Neuronal stem cell (in vitro differentiated cells): ENCODE measurements at regions not wholly inside any gene's neighbourhood (a gene's known extent, or its start where the extent isn't known, plus 50 kb on each side); places are given as distances from the start of the nearest gene placed in this dataset.

Experiments used
- DNase-seq: peaks from one replicate; pipeline ENCODE4 v3.0.0-alpha.2; 2013; ENCODE audit warnings: low spot score
- H2AFZ ChIP-seq: one replicate; pipeline ENCODE4 v1.6.1; 2013; ENCODE audit warnings: mild to moderate bottlenecking, low read length, inconsistent platforms
- H2AK5ac ChIP-seq: 2 replicates; pipeline ENCODE4 v1.6.1; 2013; ENCODE audit warnings: low read depth, mild to moderate bottlenecking, inconsistent platforms, low read length, moderate library complexity, mixed read lengths
- H2BK120ac ChIP-seq: 2 replicates; pipeline ENCODE4 v1.6.1; 2013; ENCODE audit warnings: low read depth, mild to moderate bottlenecking, inconsistent platforms, low read length, moderate library complexity, mixed read lengths
- H2BK12ac ChIP-seq: one replicate; pipeline ENCODE4 v1.6.1; 2013; ENCODE audit warnings: low read length, inconsistent platforms
- H2BK15ac ChIP-seq: 2 replicates; pipeline ENCODE4 v1.6.1; 2013; ENCODE audit warnings: mild to moderate bottlenecking, low read length, inconsistent platforms, mixed read lengths
- H2BK5ac ChIP-seq: one replicate; pipeline ENCODE4 v1.6.1; 2013; ENCODE audit warnings: inconsistent platforms, mild to moderate bottlenecking, low read length, moderate library complexity
- H3K14ac ChIP-seq: one replicate; pipeline ENCODE4 v1.6.1; 2013; ENCODE audit warnings: low read length, inconsistent platforms
- H3K18ac ChIP-seq: 2 replicates; pipeline ENCODE4 v1.6.1; 2013; ENCODE audit warnings: low read length, inconsistent platforms
- H3K23ac ChIP-seq: 2 replicates; pipeline ENCODE4 v1.6.1; 2013; ENCODE audit warnings: low read depth, mild to moderate bottlenecking, mixed read lengths, low read length, inconsistent platforms; ENCODE audit not compliant: poor library complexity
- H3K27ac ChIP-seq: replicated peaks from 3 replicates; pipeline ENCODE4 v1.5.1; 2013; ENCODE audit warnings: low read length, inconsistent platforms
- H3K27me3 ChIP-seq, 3 experiments: 2 replicates each; pipeline ENCODE4 v1.6.1; 2013; ENCODE audit warnings: low read length in 3 of 3, mild to moderate bottlenecking in 2 of 3, inconsistent platforms in 1 of 3, low read depth in 1 of 3, mixed read lengths in 1 of 3, moderate library complexity in 1 of 3; ENCODE audit not compliant: control insufficient read depth in 3 of 3, insufficient read depth in 3 of 3
- H3K36me3 ChIP-seq, 2 donors: replicated peaks in 1 of 2; 2 replicates each; pipeline ENCODE4 v1.6.1; 2013; ENCODE audit warnings: low read length in 2 of 2; ENCODE audit not compliant: control insufficient read depth in 2 of 2, insufficient read depth in 2 of 2
- H3K4ac ChIP-seq: 2 replicates; pipeline ENCODE4 v1.6.1; 2013; ENCODE audit warnings: inconsistent platforms, mild to moderate bottlenecking, low read length, moderate library complexity
- H3K4me1 ChIP-seq, 2 donors: 1 replicate in 1 of 2; 2 replicates in 1 of 2; pipeline ENCODE4 v1.6.1; 2013; ENCODE audit warnings: low read length in 2 of 2, low read depth in 1 of 2; ENCODE audit not compliant: control insufficient read depth in 2 of 2, insufficient read depth in 1 of 2
- H3K4me2 ChIP-seq: one replicate; pipeline ENCODE4 v1.6.1; 2013; ENCODE audit warnings: mild to moderate bottlenecking, low read length, inconsistent platforms; ENCODE audit not compliant: insufficient read depth, poor library complexity, severe bottlenecking
- H3K4me3 ChIP-seq, 2 donors: 2 replicates each; pipeline ENCODE4 v1.5.1; 2013; ENCODE audit warnings: low read length in 2 of 2, mild to moderate bottlenecking in 2 of 2, inconsistent platforms in 1 of 2, moderate library complexity in 1 of 2
- H3K79me1 ChIP-seq: one replicate; pipeline ENCODE4 v1.6.1; 2013; ENCODE audit warnings: low read depth, mild to moderate bottlenecking, inconsistent platforms, low read length, moderate library complexity
- H3K9ac ChIP-seq: one replicate; pipeline ENCODE4 v1.6.1; 2013; ENCODE audit warnings: mild to moderate bottlenecking, low read depth, low read length, inconsistent platforms; ENCODE audit not compliant: poor library complexity
- H3K9me3 ChIP-seq, 2 donors: replicated peaks in 1 of 2; 2 replicates each; pipeline versions ENCODE3 to v1.6.1; 2013; ENCODE audit warnings: low read length in 2 of 2, mild to moderate bottlenecking in 2 of 2, inconsistent platforms in 1 of 2, low read depth in 1 of 2, mixed read lengths in 1 of 2, moderate library complexity in 1 of 2; ENCODE audit not compliant: control insufficient read depth in 2 of 2, insufficient read depth in 1 of 2
- H4K8ac ChIP-seq: one replicate; pipeline ENCODE4 v1.6.1; 2013; ENCODE audit warnings: low read depth, mild to moderate bottlenecking, inconsistent platforms, low read length, moderate library complexity
- H4K91ac ChIP-seq: one replicate; pipeline ENCODE4 v1.6.1; 2013; ENCODE audit warnings: low read length, low read depth, mild to moderate bottlenecking, inconsistent platforms; ENCODE audit not compliant: poor library complexity
- WGBS, 2 donors: extraction: QIAGEN DNeasy Blood & Tissue Kit; methylation state at CpG; one replicate each; pipeline ENCODE4 v1.1.7; 2013; ENCODE audit warnings: missing lambda C conversion rate in 2 of 2, mixed read lengths in 1 of 2; ENCODE audit not compliant: insufficient read length in 2 of 2, insufficient replicate concordance in 1 of 2; ENCODE audit errors: extremely low coverage in 2 of 2; 5-methylcytosine and 5-hydroxymethylcytosine counted together

DNA sequence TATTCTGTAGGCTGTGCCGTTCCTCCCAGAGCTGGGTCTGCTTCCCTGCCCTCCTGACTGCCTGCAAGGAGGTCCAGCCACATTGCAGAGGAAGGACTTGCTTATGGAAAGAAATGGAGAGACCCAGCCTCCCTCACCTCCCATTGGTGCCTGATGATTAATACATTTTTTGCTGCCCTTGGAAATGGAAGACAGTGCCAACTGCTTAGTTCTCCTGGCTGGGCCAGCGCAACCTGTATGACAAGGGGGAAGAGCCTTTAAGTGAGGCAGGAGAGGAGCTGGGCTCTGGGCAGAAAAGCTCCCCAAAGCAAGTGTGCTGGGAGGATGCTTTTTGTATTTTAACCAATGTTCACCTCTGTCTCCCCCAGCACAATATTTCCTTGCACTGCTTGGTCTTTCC lies 238.5 kb downstream of the SOX9 start:
- no peaks in the 10 kb centered on the region for H3K27me3 ChIP-seq
- H3K36me3 ChIP-seq, result no peaks in the 10 kb centered on the region
- no peaks in the 10 kb centered on the region for H3K79me1 ChIP-seq

DNA sequence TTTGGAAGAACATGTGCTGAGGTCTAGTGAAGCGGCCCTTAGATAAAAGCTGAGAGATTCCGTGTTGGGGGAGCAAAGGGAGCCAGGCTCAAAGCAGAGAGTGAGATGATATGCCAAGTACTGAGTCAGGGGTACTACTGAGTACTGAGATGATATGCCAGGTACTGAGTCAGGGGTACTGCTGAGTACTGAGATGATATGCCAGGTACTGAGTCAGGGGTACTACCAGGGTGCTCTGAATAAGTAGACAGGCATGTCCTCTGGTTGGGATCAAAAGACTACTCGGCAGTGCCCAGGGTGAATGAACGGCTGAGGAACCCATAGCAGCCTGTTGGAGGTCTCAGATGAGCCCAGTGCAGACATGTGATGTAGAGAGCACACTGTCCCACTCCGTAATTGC lies 239.0 kb downstream of the SOX9 start:
- Histone ChIP-seq H2BK120ac (no peak overlapping the region), H4K91ac (no peak overlapping the region), H3K9ac (no peak overlapping the region), H4K8ac (no peak overlapping the region), H3K4ac (no peak overlapping the region), H3K9me3 (no peaks in the 10 kb centered on the region), H3K18ac (no peak overlapping the region), H2BK12ac (no peak overlapping the region), H3K27me3 (no peaks in the 10 kb centered on the region), H3K36me3 (no peaks in the 10 kb centered on the region), H3K4me3 (no peak overlapping the region), H3K4me1 (no peaks in the 10 kb centered on the region), H3K27ac (no peak overlapping the region), H2BK15ac (no peak overlapping the region), H2AFZ (no peak overlapping the region), H3K23ac (no peak overlapping the region), H3K79me1 (no peaks in the 10 kb centered on the region), H2AK5ac (no peak overlapping the region), H3K14ac (no peak overlapping the region), H2BK5ac (no peak overlapping the region), H3K4me2 (no peak overlapping the region)
- no CpG with 5 or more reads among the region's 5 CpGs for WGBS, 2 donors
- DNase-seq, result no peak

More for the DNA sequence above, 238.5 kb downstream of the SOX9 start:
- H2BK15ac ChIP-seq, result no peak overlapping the region
- no peak overlapping the region for H2BK5ac ChIP-seq
- H2BK12ac ChIP-seq, result no peak overlapping the region
- H4K8ac ChIP-seq, result no peak overlapping the region
- no peak overlapping the region for H3K18ac ChIP-seq
- WGBS, 2 donors, result no CpG with 5 or more reads among the region's 2 CpGs
- no peak overlapping the region for H2BK120ac ChIP-seq
- H3K14ac ChIP-seq, result no peak overlapping the region
- no peak overlapping the region for H2AFZ ChIP-seq
- H3K9ac ChIP-seq, result no peak overlapping the region
- no peak overlapping the region for H2AK5ac ChIP-seq
- no peak overlapping the region for H3K27ac ChIP-seq
- no peaks in the 10 kb centered on the region for H3K4me1 ChIP-seq
- no peak overlapping the region for H3K4ac ChIP-seq
- H3K4me2 ChIP-seq, result no peak overlapping the region
- H3K23ac ChIP-seq, result no peak overlapping the region
- H3K9me3 ChIP-seq, result peaks cover 0 to under 1% of the 10 kb centered on the region in 2 donors
- DNase-seq, result no peak
- H3K4me3 ChIP-seq, result no peak overlapping the region
- H4K91ac ChIP-seq, result no peak overlapping the region

GRCh38 chr17:72360386-72360940 lies 239.6 kb downstream of the SOX9 start:
- no CpG with 5 or more reads among the region's 6 CpGs for WGBS, 2 donors
- Histone ChIP-seq H3K27ac (no peak overlapping the region), H3K23ac (no peak overlapping the region), H4K8ac (no peak overlapping the region), H3K79me1 (no peaks in the 10 kb centered on the region), H3K4me1 (no peaks in the 10 kb centered on the region), H3K4me2 (no peak overlapping the region), H3K9me3 (no peaks in the 10 kb centered on the region), H3K18ac (peak overlapping the region; percentile 17), H3K14ac (no peak overlapping the region), H2AFZ (no peak overlapping the region), H2AK5ac (no peak overlapping the region), H2BK5ac (no peak overlapping the region), H2BK15ac (no peak overlapping the region), H3K36me3 (no peaks in the 10 kb centered on the region), H4K91ac (no peak overlapping the region), H2BK12ac (no peak overlapping the region), H3K4ac (no peak overlapping the region), H3K27me3 (no peaks in the 10 kb centered on the region), H3K4me3 (no peak overlapping the region), H3K9ac (no peak overlapping the region), H2BK120ac (no peak overlapping the region)
- DNase-seq, result no peak

GRCh38 chr17:72361892-72362291 lies 241.1 kb downstream of the SOX9 start:
- Histone ChIP-seq H4K8ac (no peak overlapping the region), H3K27me3 (no peaks in the 10 kb centered on the region), H3K14ac (no peak overlapping the region), H2BK5ac (no peak overlapping the region), H2AFZ (no peak overlapping the region), H3K9me3 (no peaks in the 10 kb centered on the region), H3K4me2 (no peak overlapping the region), H2BK12ac (no peak overlapping the region), H2BK15ac (no peak overlapping the region), H3K4ac (no peak overlapping the region), H2BK120ac (no peak overlapping the region), H3K4me1 (no peaks in the 10 kb centered on the region), H3K23ac (no peak overlapping the region), H3K36me3 (no peaks in the 10 kb centered on the region), H4K91ac (no peak overlapping the region), H3K27ac (no peak overlapping the region), H3K9ac (no peak overlapping the region), H3K4me3 (no peak overlapping the region), H3K79me1 (no peaks in the 10 kb centered on the region), H3K18ac (no peak overlapping the region), H2AK5ac (no peak overlapping the region)
- no peak for DNase-seq
- no CpG with 5 or more reads among the region's 6 CpGs for WGBS, 2 donors
